H9 (cell line): ENCODE measurements at regions not wholly inside any gene's neighbourhood (a gene's known extent, or its start where the extent isn't known, plus 50 kb on each side); places are given as distances from the start of the nearest gene placed in this dataset.

Experiments
- DNase-seq: peaks from one replicate; pipeline ENCODE4 v3.0.0-alpha.2; 2017
- H2AFZ ChIP-seq: one replicate; pipeline ENCODE4 v1.6.1; 2013; ENCODE audit warnings: mild to moderate bottlenecking, low read length, control low read depth, moderate library complexity
- H2AK5ac ChIP-seq: 2 replicates; pipeline ENCODE4 v1.6.1; 2013; ENCODE audit warnings: low read length, control low read depth, mixed read lengths; ENCODE audit not compliant: insufficient read length
- H2BK120ac ChIP-seq: one replicate; pipeline ENCODE4 v1.6.1; 2013; ENCODE audit warnings: low read depth, mild to moderate bottlenecking, low read length, control low read depth, inconsistent platforms; ENCODE audit not compliant: poor library complexity, severe bottlenecking
- H2BK12ac ChIP-seq: 2 replicates; pipeline ENCODE4 v1.6.1; 2013; ENCODE audit warnings: low read length, control low read depth, mixed read lengths, low read depth; ENCODE audit not compliant: insufficient read length
- H2BK15ac ChIP-seq: 2 replicates; pipeline ENCODE4 v1.6.1; 2013; ENCODE audit warnings: low read depth, low read length, control low read depth
- H2BK20ac ChIP-seq: one replicate; pipeline ENCODE4 v1.6.1; 2013; ENCODE audit warnings: low read depth, mild to moderate bottlenecking, low read length, control low read depth, inconsistent platforms; ENCODE audit not compliant: poor library complexity, severe bottlenecking
- H2BK5ac ChIP-seq: 2 replicates; pipeline ENCODE4 v1.6.1; 2013; ENCODE audit warnings: low read length, control low read depth, mixed read lengths; ENCODE audit not compliant: insufficient read length
- H3K14ac ChIP-seq: 2 replicates; pipeline ENCODE4 v1.6.1; 2013; ENCODE audit warnings: low read length, control low read depth; ENCODE audit not compliant: insufficient read depth
- H3K18ac ChIP-seq: 2 replicates; pipeline ENCODE4 v1.6.1; 2013; ENCODE audit warnings: low read depth, mild to moderate bottlenecking, mixed read lengths, low read length, control low read depth; ENCODE audit not compliant: insufficient read length
- H3K23ac ChIP-seq: 2 replicates; pipeline ENCODE4 v1.6.1; 2013; ENCODE audit warnings: low read length, control low read depth, mixed read lengths, low read depth; ENCODE audit not compliant: insufficient read length
- H3K23me2 ChIP-seq: 2 replicates; pipeline ENCODE4 v1.6.1; 2013; ENCODE audit warnings: low read depth, mild to moderate bottlenecking, mixed read lengths, low read length, control low read depth; ENCODE audit not compliant: insufficient read length, poor library complexity, severe bottlenecking
- H3K27ac ChIP-seq: 2 replicates; pipeline ENCODE4 v1.5.1; 2013; ENCODE audit warnings: low read length, control low read depth, mixed read lengths, low read depth; ENCODE audit not compliant: insufficient read length
- H3K27me3 ChIP-seq: 2 replicates; pipeline ENCODE4 v1.6.1; 2013; ENCODE audit warnings: low read length, control low read depth, inconsistent platforms; ENCODE audit not compliant: insufficient read depth
- H3K4ac ChIP-seq: 2 replicates; pipeline ENCODE4 v1.6.1; 2013; ENCODE audit warnings: low read depth, mild to moderate bottlenecking, control low read depth, inconsistent platforms, low read length, moderate library complexity
- H3K4me1 ChIP-seq: 2 replicates; pipeline ENCODE4 v1.6.1; 2013; ENCODE audit warnings: low read length, control low read depth, inconsistent platforms; ENCODE audit not compliant: insufficient read depth
- H3K4me2 ChIP-seq: 2 replicates; pipeline ENCODE4 v1.6.1; 2013; ENCODE audit warnings: low read length, control low read depth, mixed read lengths; ENCODE audit not compliant: insufficient read length, insufficient read depth
- H3K56ac ChIP-seq: 2 replicates; pipeline ENCODE4 v1.6.1; 2013; ENCODE audit warnings: low read depth, mild to moderate bottlenecking, mixed read lengths, low read length, control low read depth; ENCODE audit not compliant: insufficient read length
- H3K79me1 ChIP-seq: 2 replicates; pipeline ENCODE4 v1.6.1; 2013; ENCODE audit warnings: low read depth, mild to moderate bottlenecking, moderate library complexity, low read length, control low read depth, inconsistent platforms; ENCODE audit not compliant: insufficient read depth, poor library complexity, severe bottlenecking
- H3K79me2 ChIP-seq: 2 replicates; pipeline ENCODE4 v1.6.1; 2013; ENCODE audit warnings: low read length, control low read depth, inconsistent platforms; ENCODE audit not compliant: insufficient read depth
- H3K9ac ChIP-seq: 2 replicates; pipeline ENCODE4 v1.6.1; 2013; ENCODE audit warnings: low read length, control low read depth, mixed read lengths; ENCODE audit not compliant: insufficient read length; ENCODE audit errors: extremely low read depth
- H3K9me3 ChIP-seq: one replicate; pipeline ENCODE4 v1.6.1; 2013; ENCODE audit warnings: low read depth, low read length, inconsistent platforms; ENCODE audit not compliant: control insufficient read depth
- H3T11ph ChIP-seq: one replicate; pipeline ENCODE4 v1.6.1; 2013; ENCODE audit warnings: mild to moderate bottlenecking, low read length, control low read depth, inconsistent platforms
- H4K20me1 ChIP-seq: one replicate; pipeline ENCODE4 v1.6.1; 2013; ENCODE audit not compliant: control insufficient read depth, insufficient read length, insufficient read depth
- H4K5ac ChIP-seq: 2 replicates; pipeline ENCODE4 v1.6.1; 2013; ENCODE audit warnings: low read depth, mild to moderate bottlenecking, mixed read lengths, low read length, control low read depth; ENCODE audit not compliant: insufficient read length
- H4K8ac ChIP-seq: replicated peaks from 2 replicates; pipeline ENCODE4 v1.6.1; 2013; ENCODE audit warnings: low read length, control low read depth, mixed read lengths, low read depth; ENCODE audit not compliant: insufficient read length
- H4K91ac ChIP-seq: 2 replicates; pipeline ENCODE4 v1.6.1; 2013; ENCODE audit warnings: low read depth, mild to moderate bottlenecking, moderate library complexity, mixed read lengths, low read length, control low read depth; ENCODE audit not compliant: insufficient read length
- H3K27ac Mint-ChIP-seq, 3 experiments: 2 replicates in 2 of 3; 3 replicates in 1 of 3; pipeline ENCODE4 v1.8.0; 2020 to 2021; ENCODE audit warnings: mixed read lengths in 3 of 3, mild to moderate bottlenecking in 1 of 3, moderate library complexity in 1 of 3
- H3K27me3 Mint-ChIP-seq: 2 replicates; pipeline ENCODE4 v1.8.0; 2021; ENCODE audit warnings: low read depth, mild to moderate bottlenecking, moderate library complexity, mixed read lengths
- H3K36me3 Mint-ChIP-seq, 3 experiments: 2 replicates in 2 of 3; 3 replicates in 1 of 3; pipeline ENCODE4 v1.8.0; 2020 to 2021; ENCODE audit warnings: low read depth in 3 of 3, mixed read lengths in 3 of 3; ENCODE audit not compliant: insufficient read depth in 1 of 3
- H3K4me1 Mint-ChIP-seq, 2 experiments: 2 replicates each; pipeline ENCODE4 v1.8.0; 2020; ENCODE audit warnings: mixed read lengths in 2 of 2
- H3K4me3 Mint-ChIP-seq, 2 experiments: 2 replicates in 1 of 2; 3 replicates in 1 of 2; pipeline ENCODE4 v1.8.0; 2020 to 2021; ENCODE audit warnings: mild to moderate bottlenecking in 2 of 2, mixed read lengths in 2 of 2, moderate library complexity in 1 of 2
- H3K9me3 Mint-ChIP-seq, 2 experiments: 2 replicates in 1 of 2; 3 replicates in 1 of 2; pipeline ENCODE4 v1.8.0; 2020; ENCODE audit warnings: mild to moderate bottlenecking in 2 of 2, mixed read lengths in 2 of 2, moderate library complexity in 1 of 2
- CTCF ChIP-seq: fragments of 200-600 bp; sonication (generic); conservative IDR thresholded peaks from 3 replicates; pipeline ENCODE4 v1.8.0; 2021; ENCODE audit warnings: antibody characterized with exemption, mild to moderate bottlenecking
- WGBS: extraction: QIAGEN DNeasy Blood & Tissue Kit; methylation state at CpG from one replicate; pipeline ENCODE4 v1.1.7; 2013; ENCODE audit warnings: missing lambda C conversion rate, low lambda C conversion rate, mixed read lengths; ENCODE audit not compliant: insufficient read length; ENCODE audit errors: extremely low coverage; 5-methylcytosine and 5-hydroxymethylcytosine counted together

- Histone ChIP-seq H2BK12ac (no peak overlapping the region), H3K14ac (no peak overlapping the region), H4K91ac (no peak overlapping the region), H2AFZ (no peak overlapping the region), H3K79me1 (no peaks in the 10 kb centered on the region), H3K4ac (no peak overlapping the region), H3K79me2 (no peaks in the 10 kb centered on the region), H2BK5ac (no peak overlapping the region), H4K8ac (no peak overlapping the region), H2BK20ac (no peak overlapping the region), H2AK5ac (no peak overlapping the region), H3K27ac (no peak overlapping the region), H2BK120ac (no peak overlapping the region), H4K5ac (no peak overlapping the region), H4K20me1 (no peaks in the 10 kb centered on the region), H3K4me1 (no peaks in the 10 kb centered on the region; the same call in 1 of the 2 replicates), H3K4me2 (no peak overlapping the region), H3K9ac (no peak overlapping the region), H3K23me2 (no peaks in the 10 kb centered on the region), H3T11ph (no peak overlapping the region), H3K27me3 (no peaks in the 10 kb centered on the region), H3K56ac (no peak overlapping the region), H2BK15ac (no peak overlapping the region), H3K23ac (no peak overlapping the region), H3K18ac (no peak overlapping the region), H3K9me3 (no peaks in the 10 kb centered on the region)
- WGBS = no CpG with 5 or more reads among the region's 7 CpGs
- no peak for DNase-seq
- no peaks in the 10 kb centered on the region; a peak in 1 of 7 replicates for H3K36me3 Mint-ChIP-seq
- no peak overlapping the region for H3K4me3 Mint-ChIP-seq
- H3K27ac Mint-ChIP-seq = peak overlapping the region in 1 of 3 experiments; percentile 1; a peak in 1 of 7 replicates
- H3K9me3 Mint-ChIP-seq = no peaks in the 10 kb centered on the region; a peak in 1 of 5 replicates
- peaks cover 24 to 25% of the 10 kb centered on the region in 2 experiments for H3K4me1 Mint-ChIP-seq
- TF ChIP-seq CTCF = no peak
- H3K27me3 Mint-ChIP-seq = peaks cover 3% of the 10 kb centered on the region; the same call in 1 of the 2 replicates
These were observed 674.9 kb downstream of the SEMA5A start for GRCh38 chr5:8870959-8871355.
